ENCODE measurements at regions not wholly inside any gene's neighbourhood (a gene's known extent, or its start where the extent isn't known, plus 50 kb on each side); places are given as distances from the start of the nearest gene placed in this dataset.

DNA sequence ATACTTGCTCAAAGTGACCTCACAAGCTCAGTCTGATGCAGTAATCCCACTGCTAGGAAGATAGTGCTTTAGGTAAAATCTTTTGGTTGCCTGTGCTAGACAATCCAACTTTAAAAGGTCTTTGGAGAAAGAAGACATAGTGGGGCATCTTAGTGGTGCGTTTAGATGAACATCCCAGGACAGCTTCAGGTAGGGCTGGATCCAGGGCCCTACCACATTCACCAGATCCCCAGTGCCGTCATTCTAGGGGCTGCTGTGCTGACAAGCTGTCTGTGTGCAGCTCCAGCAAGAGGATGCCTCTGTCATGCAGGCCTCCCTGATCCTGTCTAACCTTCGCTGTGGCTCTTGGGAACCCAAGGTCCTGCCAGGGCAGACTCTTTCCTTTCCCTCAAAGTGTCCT is 100.7 kb upstream of the EIF5 start:
- TF ChIP-seq, protein P1, sequence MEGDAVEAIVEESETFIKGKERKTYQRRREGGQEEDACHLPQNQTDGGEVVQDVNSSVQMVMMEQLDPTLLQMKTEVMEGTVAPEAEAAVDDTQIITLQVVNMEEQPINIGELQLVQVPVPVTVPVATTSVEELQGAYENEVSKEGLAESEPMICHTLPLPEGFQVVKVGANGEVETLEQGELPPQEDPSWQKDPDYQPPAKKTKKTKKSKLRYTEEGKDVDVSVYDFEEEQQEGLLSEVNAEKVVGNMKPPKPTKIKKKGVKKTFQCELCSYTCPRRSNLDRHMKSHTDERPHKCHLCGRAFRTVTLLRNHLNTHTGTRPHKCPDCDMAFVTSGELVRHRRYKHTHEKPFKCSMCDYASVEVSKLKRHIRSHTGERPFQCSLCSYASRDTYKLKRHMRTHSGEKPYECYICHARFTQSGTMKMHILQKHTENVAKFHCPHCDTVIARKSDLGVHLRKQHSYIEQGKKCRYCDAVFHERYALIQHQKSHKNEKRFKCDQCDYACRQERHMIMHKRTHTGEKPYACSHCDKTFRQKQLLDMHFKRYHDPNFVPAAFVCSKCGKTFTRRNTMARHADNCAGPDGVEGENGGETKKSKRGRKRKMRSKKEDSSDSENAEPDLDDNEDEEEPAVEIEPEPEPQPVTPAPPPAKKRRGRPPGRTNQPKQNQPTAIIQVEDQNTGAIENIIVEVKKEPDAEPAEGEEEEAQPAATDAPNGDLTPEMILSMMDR (IDR thresholded peaks at IDR 0.05), result no peak
- TF ChIP-seq POLR2A (IDR thresholded peaks at IDR 0.05) (no peak), POLR2AphosphoS5 (IDR thresholded peaks at IDR 0.05) (no peak)
